Activated B cell treated with CpG ODN at 0.5 μM for 24 hours (primary cell): ENCODE measurements at regions not wholly inside any gene's neighbourhood (a gene's known extent, or its start where the extent isn't known, plus 50 kb on each side); places are given as distances from the start of the nearest gene placed in this dataset.

Experiments
- ATAC-seq: fragments of 200-7000 bp; cut with Tn5 transposase; one replicate; pipeline ENCODE4 v1.10.0; 2021; ENCODE audit warnings: low read depth, mild to moderate bottlenecking, moderate library complexity
- CTCF ChIA-PET: fragments of 350-600 bp; sonication (Branson Sonifier 250); formaldehyde crosslinking; loops from one replicate; lab custom pipeline; 2021; ENCODE audit warnings: antibody characterized with exemption; lab: Charles Lee
- POLR2A ChIA-PET: fragments of 350-600 bp; sonication (Branson Sonifier 250); formaldehyde crosslinking; loops from one replicate; lab custom pipeline; 2021; ENCODE audit warnings: antibody characterized with exemption; lab: Charles Lee
- DNase-seq: peaks from one replicate; pipeline ENCODE4 v3.0.0; 2022
- H3K27ac Mint-ChIP-seq: one replicate; pipeline ENCODE4 v1.8.0; 2020; ENCODE audit warnings: mixed read lengths
- H3K27me3 Mint-ChIP-seq: one replicate; pipeline ENCODE4 v1.8.0; 2021; ENCODE audit warnings: mixed read lengths
- H3K36me3 Mint-ChIP-seq: one replicate; pipeline ENCODE4 v1.8.0; 2021; ENCODE audit warnings: low read depth, mixed read lengths
- H3K4me1 Mint-ChIP-seq: one replicate; pipeline ENCODE4 v1.8.0; 2021; ENCODE audit warnings: mixed read lengths
- H3K4me3 Mint-ChIP-seq: one replicate; pipeline ENCODE4 v1.8.0; 2020; ENCODE audit warnings: mild to moderate bottlenecking, mixed read lengths
- H3K9me3 Mint-ChIP-seq: one replicate; pipeline ENCODE4 v1.8.0; 2020; ENCODE audit warnings: mixed read lengths
- intact Hi-C: fragments of 100-400 bp; cut with micrococcal nuclease; formaldehyde crosslinking; loops from one replicate; pipeline ENCODE4 v1.15.1; 2024
- TF ChIP-seq, protein P1 (sequence below): fragments of 200-600 bp; IDR thresholded peaks from one replicate; pipeline ENCODE4 v1.8.0; 2022; ENCODE audit warnings: antibody characterized with exemption, mild to moderate bottlenecking

- ChIA-PET POLR2A (no interaction called here), CTCF (no interaction called here)
- ATAC-seq = no peak
- H3K27ac Mint-ChIP-seq = no peak overlapping the region
- H3K4me1 Mint-ChIP-seq = peaks cover under 1% of the 10 kb centered on the region
- H3K4me3 Mint-ChIP-seq = no peak overlapping the region
- no peaks in the 10 kb centered on the region for H3K9me3 Mint-ChIP-seq
- intact Hi-C loops = no loop called here
- TF ChIP-seq, protein P1, sequence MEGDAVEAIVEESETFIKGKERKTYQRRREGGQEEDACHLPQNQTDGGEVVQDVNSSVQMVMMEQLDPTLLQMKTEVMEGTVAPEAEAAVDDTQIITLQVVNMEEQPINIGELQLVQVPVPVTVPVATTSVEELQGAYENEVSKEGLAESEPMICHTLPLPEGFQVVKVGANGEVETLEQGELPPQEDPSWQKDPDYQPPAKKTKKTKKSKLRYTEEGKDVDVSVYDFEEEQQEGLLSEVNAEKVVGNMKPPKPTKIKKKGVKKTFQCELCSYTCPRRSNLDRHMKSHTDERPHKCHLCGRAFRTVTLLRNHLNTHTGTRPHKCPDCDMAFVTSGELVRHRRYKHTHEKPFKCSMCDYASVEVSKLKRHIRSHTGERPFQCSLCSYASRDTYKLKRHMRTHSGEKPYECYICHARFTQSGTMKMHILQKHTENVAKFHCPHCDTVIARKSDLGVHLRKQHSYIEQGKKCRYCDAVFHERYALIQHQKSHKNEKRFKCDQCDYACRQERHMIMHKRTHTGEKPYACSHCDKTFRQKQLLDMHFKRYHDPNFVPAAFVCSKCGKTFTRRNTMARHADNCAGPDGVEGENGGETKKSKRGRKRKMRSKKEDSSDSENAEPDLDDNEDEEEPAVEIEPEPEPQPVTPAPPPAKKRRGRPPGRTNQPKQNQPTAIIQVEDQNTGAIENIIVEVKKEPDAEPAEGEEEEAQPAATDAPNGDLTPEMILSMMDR = no peak
- DNase-seq = no peak
- no peaks in the 10 kb centered on the region for H3K36me3 Mint-ChIP-seq
- no peaks in the 10 kb centered on the region for H3K27me3 Mint-ChIP-seq
Observed at GRCh38 chr7:116310141-116310540, 99.8 kb downstream of the TES start.

GRCh38 chr7:116311259-116311658, 100.9 kb downstream of the TES start:
- ChIA-PET POLR2A (no interaction called here), CTCF (no interaction called here)
- Mint-ChIP-seq H3K4me3 (no peak overlapping the region), H3K27ac (no peak overlapping the region), H3K4me1 (peaks cover 12% of the 10 kb centered on the region), H3K36me3 (no peaks in the 10 kb centered on the region), H3K27me3 (no peaks in the 10 kb centered on the region), H3K9me3 (no peaks in the 10 kb centered on the region)
- TF ChIP-seq, protein P1 = no peak
- intact Hi-C loops = no loop called here
- ATAC-seq (no peak), DNase-seq (no peak)

- no peaks in the 10 kb centered on the region for H3K36me3 Mint-ChIP-seq
Observed at GRCh38 chr7:116311816-116312471, 101.6 kb downstream of the TES start.

DNA sequence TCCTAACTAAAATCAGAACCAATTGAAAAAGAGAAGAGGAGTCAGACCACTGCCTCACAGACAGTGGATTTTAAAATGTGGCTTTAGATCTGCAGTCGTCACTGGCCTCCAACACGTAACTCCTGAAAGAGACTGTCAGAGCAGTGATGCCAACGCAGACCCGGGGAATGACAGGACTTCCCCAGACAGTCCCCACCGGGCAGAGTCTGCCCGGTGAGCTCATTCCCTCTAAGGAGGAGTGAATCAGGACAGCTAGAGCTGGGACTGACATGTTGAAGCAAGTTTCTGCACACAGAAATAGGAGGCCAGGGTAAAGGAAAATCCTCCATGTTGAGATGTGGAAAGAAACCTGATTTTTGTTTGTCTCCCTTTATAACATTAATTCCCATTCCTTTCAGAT, 105.0 kb downstream of the TES start:
- intact Hi-C loops = loop anchor here (5.0 kb wide), 3 partner anchors 148 to 272 kb away; partner anchors contain the start of gene CAV1
- ATAC-seq (no peak), DNase-seq (no peak)
- no peaks in the 10 kb centered on the region for H3K36me3 Mint-ChIP-seq
- H3K4me3 Mint-ChIP-seq = peak overlapping the region; percentile 16
- H3K27me3 Mint-ChIP-seq = peaks cover 5% of the 10 kb centered on the region
- H3K27ac Mint-ChIP-seq = peak overlapping the region; percentile 50
- ChIA-PET POLR2A (interaction anchor here (0.6 kb wide), 1 partner anchor 351 kb away, joined by 4 read pairs; no protein-coding TSS in a partner anchor), CTCF (no interaction called here)
- TF ChIP-seq, protein P1 = no peak
- peaks cover 24% of the 10 kb centered on the region for H3K4me1 Mint-ChIP-seq
- H3K9me3 Mint-ChIP-seq = no peaks in the 10 kb centered on the region

More at GRCh38 chr7:116311816-116312471, 101.6 kb downstream of the TES start:
- CTCF ChIA-PET = no interaction called here
- POLR2A ChIA-PET = no interaction called here
- Mint-ChIP-seq H3K27me3 (no peaks in the 10 kb centered on the region), H3K4me3 (no peak overlapping the region), H3K4me1 (peaks cover 19% of the 10 kb centered on the region), H3K27ac (no peak overlapping the region), H3K9me3 (no peaks in the 10 kb centered on the region)
- no peak for DNase-seq
- TF ChIP-seq, protein P1 = no peak
- no peak for ATAC-seq
- intact Hi-C loops = loop anchor here (1.0 kb wide), 1 partner anchor 9 kb away; no protein-coding TSS in a partner anchor

DNA sequence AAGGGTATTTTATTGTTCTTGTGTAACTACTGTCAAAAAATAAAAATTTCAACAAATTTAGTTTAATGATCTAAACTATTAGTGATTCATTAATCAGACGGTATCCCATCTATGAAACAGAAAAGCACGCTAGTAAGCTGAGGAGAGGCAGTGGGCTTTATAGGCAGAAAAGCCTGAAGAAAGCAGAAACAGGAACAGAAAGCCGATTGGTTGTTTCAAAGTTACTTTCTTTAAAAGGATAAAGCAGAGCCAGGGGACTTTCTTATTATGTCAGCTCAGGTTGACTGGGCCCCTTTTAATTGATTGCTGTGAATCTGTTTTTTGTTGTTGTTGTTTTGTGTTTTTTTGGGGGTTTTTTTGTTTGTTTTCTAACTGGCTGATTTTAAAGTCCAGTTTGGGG, 105.5 kb downstream of the TES start:
- POLR2A ChIA-PET = interaction anchor here (0.6 kb wide), 1 partner anchor 350 kb away, joined by 4 read pairs; no protein-coding TSS in a partner anchor
- CTCF ChIA-PET = no interaction called here
- ATAC-seq = no peak
- Mint-ChIP-seq H3K36me3 (no peaks in the 10 kb centered on the region), H3K27ac (peak overlapping the region; percentile 50), H3K27me3 (peaks cover 5% of the 10 kb centered on the region), H3K9me3 (no peaks in the 10 kb centered on the region), H3K4me3 (peak overlapping the region; percentile 16), H3K4me1 (peaks cover 24% of the 10 kb centered on the region)
- intact Hi-C loops = loop anchor here (5.0 kb wide), 3 partner anchors 149 to 271 kb away; partner anchors contain the start of gene CAV1
- TF ChIP-seq, protein P1 = no peak
- DNase-seq = no peak
